IMR-90 (cell line): ENCODE measurements at regions not wholly inside any gene's neighbourhood (a gene's known extent, or its start where the extent isn't known, plus 50 kb on each side); places are given as distances from the start of the nearest gene placed in this dataset.

Experiments
- ATAC-seq: fragments of 200-7000 bp; cut with Tn5 transposase; 2 replicates; pipeline ENCODE4 v1.9.1; 2020; ENCODE audit warnings: low read depth, mild to moderate bottlenecking, moderate library complexity
- BruUV-seq: library from RNA; stranded (reverse); fragments of 400-500 nt; replicated peaks from 2 replicates; lab custom pipeline; 2021; lab: Mats Ljungman, UMichigan
- CTCF ChIA-PET: fragments of 300-600 bp; formaldehyde crosslinking; extraction: SDS; loops from one replicate; lab custom pipeline; 2021; ENCODE audit warnings: antibody characterized with exemption; lab: Yijun Ruan, JAX
- POLR2A ChIA-PET: fragments of 300-600 bp; sonication (Branson Sonifier 250); formaldehyde crosslinking; loops from one replicate; lab custom pipeline; 2022; ENCODE audit warnings: antibody characterized with exemption; ENCODE audit not compliant: unreplicated experiment; lab: Charles Lee
- DNase-seq: peaks from one replicate; pipeline ENCODE4 v3.0.0; 2013
- H2AFZ ChIP-seq: replicated peaks from 2 replicates; pipeline ENCODE3; 2013; ENCODE audit warnings: low read length, mild to moderate bottlenecking; ENCODE audit not compliant: poor library complexity
- H2AK5ac ChIP-seq: 2 replicates; pipeline ENCODE4 v1.6.1; 2013; ENCODE audit warnings: low read depth, low read length, inconsistent platforms
- H2AK9ac ChIP-seq: replicated peaks from 2 replicates; pipeline ENCODE3; 2013; ENCODE audit warnings: mild to moderate bottlenecking, low read depth, low read length, moderate library complexity; ENCODE audit not compliant: poor library complexity
- H2BK120ac ChIP-seq: 2 replicates; pipeline ENCODE4 v1.6.1; 2013; ENCODE audit warnings: low read depth, low read length, inconsistent platforms
- H2BK15ac ChIP-seq: 3 replicates; pipeline ENCODE4 v1.6.1; 2013; ENCODE audit warnings: low read depth, low read length, inconsistent platforms
- H2BK20ac ChIP-seq: 2 replicates; pipeline ENCODE4 v1.6.1; 2013; ENCODE audit warnings: low read depth, mild to moderate bottlenecking, inconsistent platforms, low read length, moderate library complexity
- H2BK5ac ChIP-seq: 2 replicates; pipeline ENCODE4 v1.6.1; 2013; ENCODE audit warnings: mild to moderate bottlenecking, low read depth, low read length, inconsistent platforms; ENCODE audit not compliant: poor library complexity, severe bottlenecking
- H3K14ac ChIP-seq: replicated peaks from 2 replicates; pipeline ENCODE4 v1.6.1; 2013; ENCODE audit warnings: low read depth, low read length, inconsistent platforms
- H3K18ac ChIP-seq: 2 replicates; pipeline ENCODE4 v1.6.1; 2013; ENCODE audit warnings: low read depth, low read length, control low read depth
- H3K23ac ChIP-seq: 2 replicates; pipeline ENCODE4 v1.6.1; 2013; ENCODE audit warnings: low read depth, low read length, inconsistent platforms
- H3K27ac ChIP-seq: 2 replicates; pipeline ENCODE4 v1.5.1; 2013; ENCODE audit warnings: mild to moderate bottlenecking, control low read depth, low read length; ENCODE audit not compliant: insufficient read depth
- H3K27me3 ChIP-seq: 2 replicates; pipeline ENCODE4 v1.6.1; 2013; ENCODE audit warnings: low read length; ENCODE audit not compliant: control insufficient read depth, insufficient read depth
- H3K36me3 ChIP-seq: 2 replicates; pipeline ENCODE4 v1.6.1; 2013; ENCODE audit warnings: low read length, mixed read lengths; ENCODE audit not compliant: control insufficient read depth, insufficient read depth
- H3K4ac ChIP-seq: 2 replicates; pipeline ENCODE4 v1.6.1; 2013; ENCODE audit warnings: low read depth, low read length, inconsistent platforms
- H3K4me1 ChIP-seq: 2 replicates; pipeline ENCODE4 v1.6.1; 2013; ENCODE audit warnings: low read length, mixed read lengths; ENCODE audit not compliant: control insufficient read depth, insufficient read depth
- H3K4me2 ChIP-seq: 2 replicates; pipeline ENCODE4 v1.6.1; 2013; ENCODE audit warnings: low read depth, mild to moderate bottlenecking, control low read depth, low read length, moderate library complexity
- H3K4me3 ChIP-seq: 2 replicates; pipeline ENCODE4 v1.5.1; 2013; ENCODE audit warnings: low read depth, mild to moderate bottlenecking, control low read depth, low read length, moderate library complexity; ENCODE audit not compliant: insufficient read depth
- H3K56ac ChIP-seq: 2 replicates; pipeline ENCODE4 v1.6.1; 2013; ENCODE audit warnings: low read length, inconsistent platforms; ENCODE audit not compliant: insufficient read depth; ENCODE audit errors: extremely low read depth
- H3K79me1 ChIP-seq, 2 experiments: 2 replicates each; pipeline ENCODE4 v1.6.1; 2013; ENCODE audit warnings: low read length in 2 of 2, inconsistent platforms in 1 of 2, low read depth in 1 of 2
- H3K9ac ChIP-seq: 2 replicates; pipeline ENCODE4 v1.6.1; 2013; ENCODE audit warnings: low read depth, low read length, control low read depth
- H3K9me1 ChIP-seq: 2 replicates; pipeline ENCODE4 v1.6.1; 2013; ENCODE audit warnings: low read length, inconsistent platforms; ENCODE audit not compliant: insufficient read depth
- H3K9me3 ChIP-seq: 2 replicates; pipeline ENCODE4 v1.6.1; 2013; ENCODE audit warnings: low read length; ENCODE audit not compliant: control insufficient read depth, insufficient read depth
- H4K20me1 ChIP-seq: 2 replicates; pipeline ENCODE4 v1.6.1; 2013; ENCODE audit warnings: low read length, inconsistent platforms; ENCODE audit not compliant: insufficient read depth
- H4K5ac ChIP-seq: 2 replicates; pipeline ENCODE4 v1.6.1; 2013; ENCODE audit warnings: mild to moderate bottlenecking, low read depth, low read length, control low read depth
- H4K8ac ChIP-seq, 2 experiments: 2 replicates each; pipeline ENCODE4 v1.6.1; 2013; ENCODE audit warnings: low read depth in 2 of 2, low read length in 2 of 2, control low read depth in 1 of 2, inconsistent platforms in 1 of 2
- H4K91ac ChIP-seq: 2 replicates; pipeline ENCODE4 v1.6.1; 2013; ENCODE audit warnings: low read depth, low read length, inconsistent platforms; ENCODE audit not compliant: insufficient read depth
- BHLHE40 ChIP-seq: fragments of 150-350 bp; IDR thresholded peaks from 2 replicates; pipeline ENCODE4 v1.6.1; 2016; ENCODE audit warnings: mild to moderate bottlenecking, low read depth, low read length
- CEBPB ChIP-seq: IDR thresholded peaks from 2 replicates; pipeline ENCODE4 v1.6.1; 2012; ENCODE audit warnings: low read depth, low read length, improper control_type of control experiment
- CHD1 ChIP-seq: IDR thresholded peaks from 2 replicates; pipeline ENCODE4 v1.6.1; 2012; ENCODE audit warnings: low read depth, low read length, improper control_type of control experiment
- CTCF ChIP-seq: conservative IDR thresholded peaks from 2 replicates; pipeline ENCODE4 v1.5.1; 2012; ENCODE audit warnings: mild to moderate bottlenecking, low read depth, low read length, improper control_type of control experiment
- FOS ChIP-seq: fragments of 150-350 bp; IDR thresholded peaks from 2 replicates; pipeline ENCODE4 v1.6.1; 2016; ENCODE audit warnings: low read depth, low read length
- MAFK ChIP-seq: IDR thresholded peaks from 2 replicates; pipeline ENCODE4 v1.6.1; 2012; ENCODE audit warnings: low read depth, low read length, improper control_type of control experiment
- MAZ ChIP-seq: IDR thresholded peaks from 2 replicates; pipeline ENCODE4 v1.6.1; 2012; ENCODE audit warnings: low read depth, mild to moderate bottlenecking, low read length, improper control_type of control experiment, moderate library complexity, borderline replicate concordance
- MXI1 ChIP-seq: IDR thresholded peaks from 2 replicates; pipeline ENCODE4 v1.6.1; 2012; ENCODE audit warnings: low read depth, mild to moderate bottlenecking, low read length, moderate library complexity, borderline replicate concordance
- POLR2A ChIP-seq: IDR thresholded peaks from 2 replicates; pipeline ENCODE4 v1.6.1; 2012; ENCODE audit warnings: mild to moderate bottlenecking, low read depth, low read length
- RAD21 ChIP-seq: IDR thresholded peaks from 2 replicates; pipeline ENCODE4 v1.6.1; 2012; ENCODE audit warnings: low read length, improper control_type of control experiment
- RCOR1 ChIP-seq: IDR thresholded peaks from 2 replicates; pipeline ENCODE4 v1.6.1; 2012; ENCODE audit warnings: mild to moderate bottlenecking, low read length, improper control_type of control experiment; ENCODE audit not compliant: insufficient replicate concordance
- RFX5 ChIP-seq: IDR thresholded peaks from 2 replicates; pipeline ENCODE4 v1.8.0; 2012; ENCODE audit warnings: low read depth, mild to moderate bottlenecking, low read length, moderate library complexity
- SMC3 ChIP-seq: fragments of 150-350 bp; IDR thresholded peaks from 2 replicates; pipeline ENCODE4 v1.6.1; 2016; ENCODE audit warnings: low read depth, mild to moderate bottlenecking, antibody characterized with exemption, low read length, moderate library complexity
- USF2 ChIP-seq: fragments of 150-350 bp; IDR thresholded peaks from 2 replicates; pipeline ENCODE4 v1.6.1; 2017; ENCODE audit warnings: mild to moderate bottlenecking, antibody characterized with exemption, low read length, low read depth
- WGBS, 2 experiments: methylation state at CpG; one replicate each; pipeline versions ENCODE4 v1.1.5 to v1.1.7; 2013; ENCODE audit warnings: missing lambda C conversion rate in 2 of 2; ENCODE audit not compliant: insufficient read length in 1 of 2; ENCODE audit errors: extremely low coverage in 2 of 2; 5-methylcytosine and 5-hydroxymethylcytosine counted together
- dilution Hi-C: fragments of 300-500 bp; cut with HindIII; formaldehyde crosslinking; loops from one replicate; pipeline ENCODE4 v1.14.3; 2018; ENCODE audit warnings: low sequenced_read_pairs; ENCODE audit not compliant: unreplicated experiment
- in situ Hi-C: fragments of 300-500 bp; cut with MboI; formaldehyde crosslinking; loops from 3 replicates; pipeline ENCODE4 v1.14.3; 2019; ENCODE audit warnings: low sequenced_read_pairs, inconsistent platforms, mixed read lengths
- intact Hi-C: fragments of 100-400 bp; cut with micrococcal nuclease; formaldehyde crosslinking; loops from 2 replicates; pipeline ENCODE4 v1.10.0; 2022

GRCh38 chr3:34547297-34547920 lies 749.0 kb downstream of the PDCD6IP start:
- Histone ChIP-seq H4K91ac (no peak overlapping the region), H3K23ac (no peak overlapping the region), H4K8ac (no peak overlapping the region), H2BK20ac (no peak overlapping the region), H3K36me3 (no peaks in the 10 kb centered on the region), H3K27me3 (no peaks in the 10 kb centered on the region), H3K4me2 (no peak overlapping the region), H3K4me1 (no peaks in the 10 kb centered on the region), H4K5ac (no peak overlapping the region), H4K20me1 (no peaks in the 10 kb centered on the region), H3K18ac (no peak overlapping the region), H2BK5ac (no peak overlapping the region), H3K9me1 (no peaks in the 10 kb centered on the region), H3K9me3 (peaks cover 2% of the 10 kb centered on the region), H3K4ac (no peak overlapping the region), H2BK15ac (no peak overlapping the region), H3K4me3 (no peak overlapping the region), H3K79me1 (no peaks in the 10 kb centered on the region), H3K56ac (no peak overlapping the region), H2AK5ac (no peak overlapping the region), H3K14ac (no peak overlapping the region), H2AFZ (no peak overlapping the region), H2BK120ac (no peak overlapping the region), H3K27ac (no peak overlapping the region), H3K9ac (no peak overlapping the region), H2AK9ac (no peak overlapping the region)
- intact Hi-C loops (no loop called here), in situ Hi-C loops (no loop called here), dilution Hi-C loops (no loop called here)
- no TSS peak for BruUV-seq
- DNase-seq: no peak
- ChIA-PET POLR2A (no interaction called here), CTCF (no interaction called here)
- no CpG with 5 or more reads among the region's 2 CpGs for WGBS, 2 experiments
- TF ChIP-seq MXI1 (no peak), MAZ (no peak), SMC3 (no peak), RCOR1 (no peak), FOS (no peak), CEBPB (no peak), POLR2A (no peak), RFX5 (no peak), MAFK (no peak), CHD1 (no peak), CTCF (no peak), USF2 (no peak), BHLHE40 (no peak), RAD21 (no peak)
- no peak for ATAC-seq
